NT2/D1 (cell line): ENCODE measurements at regions not wholly inside any gene's neighbourhood (a gene's known extent, or its start where the extent isn't known, plus 50 kb on each side); places are given as distances from the start of the nearest gene placed in this dataset.
"Not testable (repeated sequence)": the region's sequence is repeated elsewhere in the genome, so short reads cannot be mapped to it uniquely, and the experiment has no call there.

Experiments
- DNase-seq: peaks from one replicate; pipeline ENCODE4 v3.0.0-alpha.2; 2011; ENCODE audit warnings: low read depth, low spot score
- H3K27me3 ChIP-seq: 2 replicates; pipeline ENCODE4 v1.6.0; 2011; ENCODE audit warnings: mild to moderate bottlenecking; ENCODE audit not compliant: insufficient read length, insufficient read depth
- H3K36me3 ChIP-seq: 2 replicates; pipeline ENCODE4 v1.6.1; 2011; ENCODE audit warnings: mild to moderate bottlenecking, low read length, mixed read lengths; ENCODE audit not compliant: insufficient read depth, insufficient read length
- H3K4me1 ChIP-seq: 2 replicates; pipeline ENCODE4 v1.5.1; 2011; ENCODE audit not compliant: insufficient read depth, insufficient read length
- H3K4me3 ChIP-seq: 2 replicates; pipeline ENCODE4 v1.5.1; 2011; ENCODE audit warnings: low read depth; ENCODE audit not compliant: insufficient read length
- H3K9ac ChIP-seq: 2 replicates; pipeline ENCODE4 v1.6.0; 2011; ENCODE audit warnings: low read depth; ENCODE audit not compliant: insufficient read length
- H3K9me3 ChIP-seq: 2 replicates; pipeline ENCODE4 v1.5.1; 2011; ENCODE audit warnings: mild to moderate bottlenecking, low read length; ENCODE audit not compliant: insufficient read depth
- SUZ12 ChIP-seq: IDR thresholded peaks from 2 replicates; pipeline ENCODE4 v1.6.1; 2011; ENCODE audit not compliant: insufficient read length, insufficient read depth; ENCODE audit errors: extremely low read depth
- YY1 ChIP-seq: IDR thresholded peaks from 2 replicates; pipeline ENCODE4 v1.6.1; 2011; ENCODE audit not compliant: insufficient read length, insufficient read depth
- ZNF274 ChIP-seq: IDR thresholded peaks from 2 replicates; pipeline ENCODE4 v1.6.1; 2011; ENCODE audit warnings: mild to moderate bottlenecking, low read depth, low read length

DNA sequence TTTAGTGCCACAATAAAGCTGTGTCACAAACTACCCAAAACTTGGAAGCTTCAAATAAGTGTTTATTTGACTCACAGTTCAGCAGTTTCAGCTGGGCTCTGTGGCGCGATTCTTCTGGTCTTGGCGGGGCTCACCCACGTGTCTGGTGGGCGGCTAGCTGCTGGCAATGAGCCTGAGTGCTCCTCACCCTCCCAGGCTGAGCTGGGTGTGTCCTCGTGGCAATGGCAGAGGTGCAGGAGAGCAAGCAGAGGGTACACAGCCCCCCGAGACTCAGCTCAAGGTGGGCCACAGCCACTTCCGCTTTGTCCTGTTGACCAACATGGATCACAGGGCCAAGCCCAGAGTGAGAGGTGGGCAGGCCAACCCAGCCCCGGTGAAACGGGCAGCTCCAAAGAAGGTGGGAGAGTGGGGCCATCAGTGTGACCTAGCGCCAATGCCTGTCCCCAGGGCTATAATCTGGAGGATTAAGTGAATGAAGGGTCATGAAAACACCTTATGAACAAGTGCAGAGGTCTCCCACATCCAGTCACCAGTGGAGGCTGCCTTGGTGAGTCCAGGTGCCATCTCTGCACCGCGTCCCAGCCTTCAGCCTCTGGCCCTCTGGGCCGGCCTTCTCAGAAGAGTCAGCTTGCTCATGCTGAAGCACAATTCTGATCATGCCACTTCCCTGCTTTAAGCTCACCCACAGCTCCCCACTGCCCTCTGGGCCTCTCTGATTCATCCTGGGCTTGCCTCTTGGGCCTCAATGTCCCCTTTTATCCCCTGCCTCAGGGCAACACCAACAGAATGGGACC lies 74.6 kb upstream of the RTL6 start:
- H3K9ac ChIP-seq, result no peak overlapping the region
- no peak overlapping the region for H3K4me3 ChIP-seq
- peaks cover 17% of the 10 kb centered on the region for H3K27me3 ChIP-seq
- peaks cover 16% of the 10 kb centered on the region; the same call in 1 of the 2 replicates for H3K9me3 ChIP-seq
- peaks cover 3% of the 10 kb centered on the region for H3K4me1 ChIP-seq
- no peak for DNase-seq
- H3K36me3 ChIP-seq, result no peaks in the 10 kb centered on the region
- TF ChIP-seq YY1 (no peak), SUZ12 (no peak), ZNF274 (no peak)

DNA sequence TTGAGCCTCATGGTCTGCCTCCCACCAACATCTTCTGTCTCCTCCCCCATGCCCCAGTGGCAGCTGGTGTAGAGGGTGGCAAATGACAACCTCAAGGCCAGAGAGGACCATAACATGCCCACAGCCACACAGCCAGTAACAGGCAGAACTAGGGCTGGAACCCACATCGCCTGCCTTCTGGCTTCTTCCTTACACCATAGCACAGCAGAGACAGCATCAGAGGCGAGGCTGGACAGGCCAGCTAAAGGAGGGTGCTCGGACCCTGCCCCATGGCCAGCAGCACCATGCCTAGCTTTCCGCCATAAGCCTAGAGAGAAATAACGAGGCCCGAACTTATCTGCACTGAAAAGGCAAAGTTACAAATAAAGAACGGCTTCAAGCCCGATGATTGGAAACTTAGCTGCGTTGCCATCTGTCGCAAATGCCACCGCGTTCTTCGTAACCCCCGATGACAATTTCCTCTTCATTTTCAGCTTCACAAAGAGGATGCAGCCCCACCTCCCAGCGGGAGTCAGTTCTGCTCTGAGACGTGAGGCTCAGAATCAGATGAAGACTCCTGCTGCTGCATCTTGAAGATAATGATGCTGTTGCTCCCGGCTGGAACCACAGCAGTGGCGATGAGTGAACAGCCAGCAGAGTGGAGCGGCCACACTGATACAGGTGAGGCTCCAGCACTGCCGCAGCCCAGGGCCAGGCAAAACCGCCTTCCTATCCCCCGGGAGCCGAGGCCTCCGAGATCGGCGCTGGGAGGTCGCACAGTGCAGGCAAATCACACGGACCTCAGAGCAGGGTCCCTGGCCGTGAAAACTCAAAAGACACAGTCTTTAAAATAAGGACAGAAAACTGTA lies 73.8 kb upstream of the RTL6 start:
- no peaks in the 10 kb centered on the region for H3K36me3 ChIP-seq
- peaks cover 3% of the 10 kb centered on the region for H3K4me1 ChIP-seq
- no peak overlapping the region for H3K9ac ChIP-seq
- DNase-seq, result no peak
- H3K4me3 ChIP-seq, result no peak overlapping the region
- peaks cover 17% of the 10 kb centered on the region for H3K27me3 ChIP-seq
- TF ChIP-seq SUZ12 (no peak), ZNF274 (no peak), YY1 (no peak)
- peaks cover 16% of the 10 kb centered on the region; the same call in 1 of the 2 replicates for H3K9me3 ChIP-seq

DNA sequence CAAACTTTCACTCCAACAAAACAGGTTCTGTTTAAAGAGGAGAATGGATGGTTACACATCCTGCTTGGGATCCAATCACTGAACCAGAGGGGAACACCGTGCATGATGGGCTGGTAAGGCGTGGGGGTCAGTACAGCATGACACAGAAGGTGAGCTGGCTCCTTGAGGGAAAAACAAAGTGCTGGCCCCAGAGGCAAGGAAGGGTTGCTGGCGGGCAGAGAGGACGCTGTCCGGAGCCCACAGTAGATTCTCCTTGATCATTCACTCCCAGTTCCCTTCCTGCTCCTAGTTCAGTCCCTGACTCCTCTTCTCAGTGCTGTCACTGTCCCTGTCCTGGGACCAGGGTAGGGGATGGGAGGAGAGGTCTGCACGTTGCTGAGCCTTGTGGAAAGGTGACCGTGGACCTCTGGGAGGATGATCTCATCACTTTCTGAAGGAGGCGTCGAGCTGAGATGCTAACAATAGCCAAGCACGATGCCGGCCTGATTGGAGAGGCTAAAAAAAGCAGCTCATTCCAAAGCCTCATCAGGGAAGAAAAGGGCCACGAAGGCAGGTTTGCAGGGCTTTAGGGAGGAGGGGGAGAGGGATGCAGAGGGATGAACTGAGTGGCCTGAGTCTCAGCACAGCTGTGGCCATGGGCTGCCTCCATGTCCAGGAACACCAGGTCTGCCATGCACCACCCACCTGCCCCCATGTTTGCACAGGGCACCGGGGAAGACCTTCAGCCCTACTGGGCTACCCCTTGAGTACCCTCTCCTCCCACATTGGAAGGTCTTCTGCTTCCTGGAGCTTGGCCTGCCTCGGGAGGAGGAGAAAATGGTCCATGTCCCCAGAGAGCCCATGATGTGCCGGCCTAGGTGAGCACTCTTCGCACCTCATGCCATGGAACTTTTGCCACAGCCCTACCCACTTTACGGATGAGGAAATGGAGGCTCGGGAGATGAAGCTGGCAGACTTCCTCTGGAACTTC lies 72.7 kb upstream of the RTL6 start:
- Histone ChIP-seq H3K4me1 (peaks cover 3% of the 10 kb centered on the region), H3K4me3 (no peak overlapping the region), H3K36me3 (no peaks in the 10 kb centered on the region), H3K27me3 (peaks cover 7% of the 10 kb centered on the region), H3K9ac (no peak overlapping the region), H3K9me3 (peaks cover 16% of the 10 kb centered on the region; the same call in 1 of the 2 replicates)
- no peak for TF ChIP-seq ZNF274
- TF ChIP-seq YY1, result no peak
- no peak for TF ChIP-seq SUZ12
- no peak for DNase-seq

DNA sequence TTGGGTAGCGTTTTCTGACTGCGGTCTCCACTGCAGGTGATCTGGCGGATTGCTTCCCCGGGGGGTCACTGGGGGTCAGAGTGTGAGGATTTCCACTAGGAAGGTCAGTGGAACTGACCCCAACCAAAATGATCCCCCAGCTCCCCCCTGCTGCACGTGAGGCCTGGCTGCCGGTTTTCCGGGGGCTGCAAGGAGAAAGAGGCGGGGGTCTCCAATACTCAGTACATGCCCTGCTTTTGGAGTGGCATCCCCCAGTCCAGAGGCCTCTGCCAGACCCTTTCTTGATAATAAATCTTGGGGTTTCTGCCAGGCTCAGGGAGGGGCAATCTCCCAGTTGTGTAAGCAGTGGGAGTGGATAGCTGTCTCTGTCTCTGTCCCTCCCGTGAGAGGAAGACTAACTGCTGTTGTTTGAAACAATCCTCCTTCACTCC lies 71.5 kb upstream of the RTL6 start:
- no peak for DNase-seq
- H3K27me3 ChIP-seq, result no peaks in the 10 kb centered on the region
- TF ChIP-seq SUZ12 (no peak), ZNF274 (no peak), YY1 (no peak)
- H3K4me3 ChIP-seq, result no peak overlapping the region
- no peaks in the 10 kb centered on the region for H3K36me3 ChIP-seq
- H3K9me3 ChIP-seq, result peaks cover 16% of the 10 kb centered on the region; the same call in 1 of the 2 replicates
- H3K9ac ChIP-seq, result no peak overlapping the region
- peaks cover 2% of the 10 kb centered on the region for H3K4me1 ChIP-seq

DNA sequence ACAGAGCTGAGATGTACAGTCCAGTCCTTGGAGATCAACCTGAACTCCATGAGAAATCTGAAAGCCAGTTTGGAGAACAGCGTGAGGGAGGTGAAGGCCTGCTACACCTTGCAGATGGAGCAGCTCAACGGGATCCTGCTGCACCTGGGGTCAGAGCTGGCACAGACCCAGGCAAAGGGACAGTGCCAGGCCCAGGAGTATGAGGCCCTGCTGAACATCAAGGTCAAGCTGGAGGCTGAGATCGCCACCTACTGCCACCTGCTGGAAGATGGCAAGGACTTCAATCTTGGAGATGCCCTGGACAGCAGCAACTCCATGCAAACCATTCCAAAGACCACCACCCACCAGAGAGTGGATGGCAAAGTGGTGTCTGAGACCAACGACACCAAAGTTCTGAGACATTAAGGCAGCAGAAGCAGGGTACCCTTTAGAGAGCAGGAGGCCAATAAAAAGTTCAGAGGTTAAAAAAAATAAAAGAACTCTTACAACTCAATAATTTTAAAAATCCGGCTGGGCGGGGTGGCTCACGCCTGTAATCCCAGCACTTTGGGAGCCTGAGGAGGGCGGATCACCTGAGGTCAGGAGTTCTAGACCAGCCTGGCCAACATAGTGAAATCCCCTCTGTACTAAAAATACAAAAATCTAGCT lies 69.9 kb upstream of the RTL6 start:
- Histone ChIP-seq H3K4me1 (no peaks in the 10 kb centered on the region), H3K4me3 (no peak overlapping the region), H3K9ac (no peak overlapping the region), H3K27me3 (no peaks in the 10 kb centered on the region), H3K36me3 (no peaks in the 10 kb centered on the region), H3K9me3 (peaks cover 16% of the 10 kb centered on the region; the same call in 1 of the 2 replicates)
- TF ChIP-seq SUZ12 (no peak), YY1 (no peak), ZNF274 (no peak)
- peak; percentile 38 for DNase-seq

DNA sequence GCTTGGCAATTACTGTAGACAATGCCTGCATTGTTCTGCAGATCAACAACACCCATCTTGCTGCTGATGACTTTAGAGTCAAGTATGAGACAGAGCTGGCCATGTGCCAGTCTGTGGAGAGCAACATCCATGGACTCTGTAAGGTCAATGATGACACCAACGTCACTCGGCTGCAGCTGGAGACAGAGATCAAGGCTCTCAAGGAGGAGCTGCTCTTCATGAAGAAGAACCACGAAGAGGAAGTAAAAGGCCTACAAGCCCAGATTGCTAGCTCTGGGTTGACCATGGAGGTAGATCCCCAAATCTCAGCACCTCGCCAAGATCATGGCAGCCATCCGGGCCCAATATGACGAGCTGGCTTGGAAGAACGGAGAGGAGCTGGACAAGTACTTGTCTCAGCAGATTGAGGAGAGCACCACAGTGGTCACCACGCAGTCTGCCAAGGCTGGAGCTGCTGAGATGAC lies 69.4 kb upstream of the RTL6 start:
- not testable (repeated sequence) for H3K9ac ChIP-seq, H3K4me1 ChIP-seq, DNase-seq, H3K36me3 ChIP-seq, H3K4me3 ChIP-seq, H3K27me3 ChIP-seq
- peaks cover 16% of the 10 kb centered on the region; the same call in 1 of the 2 replicates for H3K9me3 ChIP-seq
